HG03064 (cell line): ENCODE measurements at regions not wholly inside any gene's neighbourhood (a gene's known extent, or its start where the extent isn't known, plus 50 kb on each side); places are given as distances from the start of the nearest gene placed in this dataset.

Source experiments
- ATAC-seq: cut with Tn5 transposase; IDR thresholded peaks from one replicate; pipeline ENCODE4 v1.9.1; 2021; ENCODE audit warnings: low read depth; ENCODE audit not compliant: unreplicated experiment

DNA sequence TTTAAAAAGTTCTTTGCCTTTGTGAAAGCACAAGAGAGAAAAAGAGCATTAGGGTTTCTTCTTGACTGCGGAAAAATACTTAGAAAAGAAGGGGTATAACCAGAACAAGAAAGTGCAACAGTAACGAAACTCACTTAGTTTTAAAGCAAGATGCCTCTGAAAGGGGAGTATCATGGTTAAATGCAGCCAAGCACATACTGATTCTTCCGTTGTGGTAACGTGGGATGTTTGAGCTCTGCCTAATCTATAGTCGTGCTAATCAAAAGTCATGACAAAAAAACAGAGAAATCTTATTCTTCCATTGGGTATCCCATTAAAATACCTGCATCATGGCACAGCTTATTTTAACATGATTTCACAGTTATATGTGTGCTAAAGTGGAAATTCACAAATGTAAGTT, 187.8 kb upstream of the LRFN5 start:
- no peak for ATAC-seq

- ATAC-seq, result no peak
These were observed 196.9 kb upstream of the LRFN5 start for GRCh38 chr14:41409806-41410205.

GRCh38 chr14:41404126-41404525, 202.6 kb upstream of the LRFN5 start:
- no peak for ATAC-seq

- no peak for ATAC-seq
These were observed 203.3 kb upstream of the LRFN5 start for GRCh38 chr14:41403360-41403759.

DNA sequence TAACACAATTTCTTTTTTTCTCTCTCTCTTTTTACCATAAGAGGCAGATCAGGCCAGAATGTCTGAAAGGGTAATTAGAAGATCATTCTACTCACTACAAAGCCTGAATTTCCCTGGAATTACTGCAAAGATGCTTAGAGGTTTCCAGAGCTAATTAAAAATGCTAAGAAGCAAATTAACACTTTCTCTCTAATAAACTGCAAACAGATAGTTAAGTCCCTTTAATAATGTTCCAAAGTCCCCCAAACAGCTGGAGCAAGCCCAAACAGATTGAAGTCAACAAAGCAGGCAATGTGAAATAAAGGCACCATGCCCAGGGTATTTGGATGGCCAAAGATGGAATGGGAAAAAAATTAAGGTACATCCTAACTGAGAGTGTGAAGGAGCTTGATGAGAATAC, 208.8 kb upstream of the LRFN5 start:
- no peak for ATAC-seq

DNA sequence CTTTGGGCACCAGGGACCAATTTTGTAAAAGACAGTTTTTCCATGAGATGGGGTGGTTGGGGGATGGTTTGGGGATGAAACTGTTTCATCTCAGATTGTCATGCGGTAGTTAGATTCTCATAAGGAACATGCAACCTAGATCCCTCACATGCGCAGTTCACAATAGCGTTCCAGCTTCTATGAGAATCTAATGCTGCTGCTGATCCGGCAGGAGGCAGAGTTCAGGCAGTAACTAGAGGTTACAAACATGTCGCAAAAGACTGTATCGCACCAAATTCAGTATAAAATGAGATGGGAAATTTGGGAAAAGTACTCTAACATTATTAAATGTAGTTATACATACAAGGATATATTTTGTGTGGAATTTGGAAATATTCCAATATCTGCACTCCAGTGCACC, 213.2 kb upstream of the LRFN5 start:
- no peak for ATAC-seq

- ATAC-seq, result no peak
These were observed 214.4 kb upstream of the LRFN5 start for GRCh38 chr14:41392226-41392625.

GRCh38 chr14:41389355-41389754, 217.3 kb upstream of the LRFN5 start:
- no peak for ATAC-seq

DNA sequence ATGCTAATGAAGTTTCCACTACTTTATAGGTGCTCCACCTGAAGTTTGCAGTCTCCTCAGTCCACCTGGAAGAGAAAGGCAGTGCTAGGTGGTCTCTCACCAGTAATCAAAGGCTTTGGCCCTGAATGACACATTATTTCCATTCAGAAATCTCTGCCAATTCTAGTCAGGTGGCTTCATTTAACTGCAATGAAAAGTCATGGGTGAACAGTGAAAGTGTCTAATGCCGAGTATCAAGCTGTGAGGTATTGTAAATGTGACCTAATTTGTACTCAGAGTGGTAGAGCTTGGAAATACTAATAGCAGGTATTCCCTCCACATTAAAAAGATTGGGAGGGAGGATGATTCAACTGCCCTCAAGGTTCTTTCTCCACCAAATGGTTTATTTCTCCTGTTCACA, 220.9 kb upstream of the LRFN5 start:
- ATAC-seq, result no peak

DNA sequence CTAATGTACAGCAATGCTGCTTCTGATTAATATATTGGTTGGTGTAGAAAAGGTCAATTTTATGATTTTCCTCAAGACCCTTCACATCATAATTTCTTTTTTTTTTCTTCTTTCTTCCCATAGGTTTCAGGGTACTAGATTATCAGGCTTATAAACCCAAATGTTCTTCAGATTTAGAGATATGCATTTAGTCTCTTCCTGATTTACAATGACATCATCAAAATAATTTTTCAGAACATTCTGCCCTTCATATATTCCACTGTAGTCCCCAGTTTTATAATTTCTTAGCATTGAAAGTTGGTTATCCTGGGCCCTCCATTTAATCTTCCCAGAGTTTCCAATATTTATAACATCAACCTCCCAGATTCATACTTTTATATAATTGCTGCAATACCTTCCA, 226.7 kb upstream of the LRFN5 start:
- no peak for ATAC-seq

DNA sequence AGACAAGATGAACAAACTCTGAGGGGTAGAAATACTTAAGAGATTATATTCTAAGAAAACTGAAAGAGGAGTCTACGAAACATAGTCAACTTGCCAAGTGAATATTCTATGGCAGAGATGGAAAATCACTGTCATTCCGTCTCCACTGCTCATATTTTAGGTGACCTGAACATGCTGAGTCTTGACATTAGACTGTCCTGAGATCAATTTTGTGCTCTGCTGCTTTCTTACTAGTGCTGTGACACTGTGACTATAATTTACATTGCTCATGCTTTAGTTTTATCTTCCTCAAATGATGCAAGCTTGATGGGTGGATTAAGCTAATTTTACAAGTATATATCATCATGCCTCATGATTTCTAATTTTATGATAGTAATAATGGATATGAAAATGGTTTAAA, 228.2 kb upstream of the LRFN5 start:
- no peak for ATAC-seq

- no peak for ATAC-seq
These were observed 228.7 kb upstream of the LRFN5 start for GRCh38 chr14:41377932-41378331.

- ATAC-seq, result no peak
These were observed 232.6 kb upstream of the LRFN5 start for GRCh38 chr14:41374092-41374491.

DNA sequence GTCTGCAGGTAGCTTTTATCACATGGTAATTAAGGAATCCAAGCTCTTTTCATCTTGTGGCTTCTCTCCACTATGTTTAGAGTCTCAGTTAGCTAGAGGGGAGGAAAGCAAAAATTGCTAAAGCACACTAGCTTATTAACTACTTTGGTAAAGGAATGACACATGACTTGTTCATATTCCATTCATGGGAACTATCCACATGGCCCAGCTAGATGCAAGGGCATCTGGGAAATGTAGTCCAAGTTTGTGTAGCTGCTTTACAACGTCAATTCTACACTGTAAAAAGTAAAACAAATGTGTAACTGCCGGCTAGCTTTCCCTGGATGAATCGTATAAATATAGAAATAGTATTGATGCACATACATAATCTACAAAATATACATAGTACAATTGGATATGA, 244.5 kb upstream of the LRFN5 start:
- no peak for ATAC-seq

DNA sequence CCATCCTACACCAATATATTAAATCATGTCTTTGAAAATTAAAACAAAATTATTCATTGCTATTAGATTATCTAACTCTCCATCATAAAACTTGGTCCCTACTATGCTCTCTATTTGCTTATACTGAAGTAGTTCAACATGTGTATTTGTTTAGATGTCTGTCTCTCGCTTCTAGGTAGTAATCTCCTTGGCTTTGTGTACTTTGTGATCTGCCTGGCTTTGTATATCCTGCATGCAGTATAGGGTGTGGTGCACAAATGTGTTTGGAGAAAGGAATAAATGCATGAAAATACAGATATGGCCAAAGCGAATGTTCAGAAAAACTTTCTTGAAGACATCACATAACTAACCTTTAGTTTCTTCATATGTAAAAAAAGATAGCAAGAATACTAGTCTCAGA, 246.6 kb upstream of the LRFN5 start:
- ATAC-seq, result no peak

DNA sequence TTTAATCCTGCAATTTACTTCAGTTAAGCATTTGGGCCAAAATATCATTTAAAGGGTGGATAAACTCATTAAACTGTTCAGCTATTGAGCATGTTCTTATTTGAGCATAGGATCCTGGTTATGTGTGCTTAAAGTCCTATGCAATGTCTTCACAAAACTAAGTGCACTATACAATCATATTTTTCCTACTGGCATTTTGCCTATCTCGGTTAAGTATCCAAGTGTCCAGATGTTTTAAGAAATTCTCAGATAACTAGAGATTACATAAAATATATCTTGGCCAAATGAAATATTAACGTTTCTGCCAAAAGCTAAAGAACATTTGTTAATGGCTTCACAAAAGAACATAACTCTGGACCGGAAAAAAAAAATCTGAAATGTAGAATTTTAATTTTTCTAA, 250.8 kb upstream of the LRFN5 start:
- ATAC-seq, result no peak

DNA sequence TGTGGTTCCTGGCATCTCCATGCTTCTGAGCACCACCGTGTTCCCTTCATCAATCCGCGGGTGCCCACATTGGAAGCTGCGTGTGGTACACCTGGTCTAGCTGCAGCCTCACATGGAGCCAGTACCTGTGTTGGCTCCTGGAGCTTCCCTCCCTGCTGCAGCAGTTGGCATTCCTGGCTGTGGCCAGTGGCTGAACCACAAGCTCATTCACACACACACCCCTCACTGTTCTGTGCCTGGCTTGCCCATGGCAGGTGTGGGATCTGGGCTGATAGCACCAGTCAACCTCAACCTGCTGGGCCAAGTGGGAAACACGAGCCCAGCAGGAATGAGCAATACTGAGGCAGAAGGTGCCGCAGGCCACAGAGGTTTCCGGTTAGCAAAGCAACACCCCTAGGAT, 256.2 kb upstream of the LRFN5 start:
- ATAC-seq, result no peak

GRCh38 chr14:41349289-41349910, 257.3 kb upstream of the LRFN5 start:
- ATAC-seq, result no peak

DNA sequence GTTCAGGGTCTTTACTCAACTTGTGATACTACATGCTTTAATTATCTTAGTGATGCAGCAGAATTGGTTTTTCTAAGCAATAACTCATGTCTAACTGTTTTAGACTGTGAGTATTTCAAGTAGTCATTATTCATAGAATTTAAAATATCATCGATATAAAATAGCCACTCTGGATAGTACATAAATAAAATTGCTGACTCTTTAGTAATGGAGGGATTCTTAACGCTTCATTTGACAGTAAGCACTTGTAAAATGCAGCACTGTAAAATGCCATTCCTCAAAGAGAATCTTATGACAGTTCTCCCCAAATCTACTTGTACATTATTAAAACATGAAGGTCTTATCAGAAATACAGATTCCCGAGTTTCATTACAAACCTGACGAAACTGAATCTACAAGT, 262.8 kb upstream of the LRFN5 start:
- ATAC-seq, result no peak

GRCh38 chr14:41313196-41313595, 293.5 kb upstream of the LRFN5 start:
- ATAC-seq, result no peak

- ATAC-seq, result no peak
These were observed 303.2 kb upstream of the LRFN5 start for GRCh38 chr14:41303506-41303905.

DNA sequence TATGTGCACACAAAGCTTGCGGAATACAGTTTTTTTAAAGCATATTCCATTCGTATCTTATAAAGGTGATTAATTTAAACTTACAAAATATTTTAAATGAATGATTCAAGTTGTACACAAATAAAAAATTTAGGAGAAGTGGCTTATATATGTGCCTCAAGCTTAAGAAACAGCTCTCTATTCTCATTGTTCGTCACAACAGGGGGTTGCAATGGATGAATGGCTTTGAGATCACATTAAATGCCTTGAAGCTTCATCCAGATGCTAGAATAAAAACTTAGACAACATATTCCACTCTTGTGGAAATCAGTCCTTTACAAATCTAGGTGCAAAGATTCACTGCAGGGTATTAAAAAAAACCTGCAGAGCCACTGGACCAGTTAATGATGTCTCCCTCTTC, 303.9 kb upstream of the LRFN5 start:
- no peak for ATAC-seq

GRCh38 chr14:41299924-41300323, 306.8 kb upstream of the LRFN5 start:
- no peak for ATAC-seq
